Fibroblast of mammary gland (primary cell): ENCODE measurements at regions not wholly inside any gene's neighbourhood (a gene's known extent, or its start where the extent isn't known, plus 50 kb on each side); places are given as distances from the start of the nearest gene placed in this dataset.

Experiments
- DNase-seq: peaks from one replicate; pipeline ENCODE4 v3.0.0-alpha.2; 2010; ENCODE audit warnings: low read depth
- H3K4me3 ChIP-seq: 2 replicates; pipeline ENCODE4 v1.5.1; 2011; ENCODE audit warnings: low read depth, mild to moderate bottlenecking, low read length, moderate library complexity; ENCODE audit not compliant: control insufficient read depth
- CTCF ChIP-seq: conservative IDR thresholded peaks from 2 replicates; pipeline ENCODE4 v1.5.1; 2011; ENCODE audit warnings: low read depth, low read length, inconsistent platforms; ENCODE audit not compliant: control insufficient read depth, insufficient read depth

GRCh38 chr13:50523307-50523706, 320.2 kb downstream of the DLEU7 start:
- DNase-seq, result no peak
- TF ChIP-seq CTCF, result no peak
- no peak overlapping the region for H3K4me3 ChIP-seq

- H3K4me3 ChIP-seq, result no peak overlapping the region
- TF ChIP-seq CTCF, result no peak
- no peak for DNase-seq
These were observed 318.9 kb downstream of the DLEU7 start for GRCh38 chr13:50524560-50524959.

- no peak overlapping the region for H3K4me3 ChIP-seq
- no peak for DNase-seq
- TF ChIP-seq CTCF, result no peak
These were observed 316.8 kb downstream of the DLEU7 start for GRCh38 chr13:50526661-50527071.

DNA sequence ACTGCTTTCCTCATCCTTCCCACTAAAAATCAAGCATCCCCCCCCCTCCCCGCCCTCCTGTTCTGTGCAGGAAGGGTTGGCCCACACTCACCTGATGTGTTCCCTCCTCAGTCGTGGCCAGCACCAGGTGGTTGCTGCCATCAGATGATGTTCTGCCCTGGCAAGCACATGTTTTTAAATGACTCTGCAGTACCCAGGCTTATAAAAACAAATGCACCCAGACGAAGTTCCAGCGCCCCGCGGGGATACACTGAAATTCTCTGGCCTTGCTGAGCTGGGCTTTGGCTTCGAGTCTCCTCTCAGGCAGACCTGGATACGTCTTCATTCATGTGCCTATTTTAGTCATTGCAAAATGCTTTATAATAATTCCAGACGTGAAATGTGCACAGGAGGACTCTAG, 316.3 kb downstream of the DLEU7 start:
- TF ChIP-seq CTCF, result no peak
- DNase-seq, result no peak
- no peak overlapping the region for H3K4me3 ChIP-seq

- DNase-seq, result no peak
- no peak overlapping the region for H3K4me3 ChIP-seq
- no peak for TF ChIP-seq CTCF
These were observed 315.6 kb downstream of the DLEU7 start for GRCh38 chr13:50527612-50528509.

GRCh38 chr13:50529154-50529882, 314.2 kb downstream of the DLEU7 start:
- peak overlapping the region; percentile 20 for H3K4me3 ChIP-seq
- peak; percentile 97 for DNase-seq
- TF ChIP-seq CTCF, result no peak
